GM18861 (cell line): ENCODE measurements at regions not wholly inside any gene's neighbourhood (a gene's known extent, or its start where the extent isn't known, plus 50 kb on each side); places are given as distances from the start of the nearest gene placed in this dataset.
A peak's percentile ranks its signal among the peaks of the same experiment; 100 is the strongest.
"Not testable (repeated sequence)": the region's sequence is repeated elsewhere in the genome, so short reads cannot be mapped to it uniquely, and the experiment has no call there.

Experiments
- ATAC-seq: cut with Tn5 transposase; IDR thresholded peaks from one replicate; pipeline ENCODE4 v1.9.1; 2021; ENCODE audit not compliant: unreplicated experiment

DNA sequence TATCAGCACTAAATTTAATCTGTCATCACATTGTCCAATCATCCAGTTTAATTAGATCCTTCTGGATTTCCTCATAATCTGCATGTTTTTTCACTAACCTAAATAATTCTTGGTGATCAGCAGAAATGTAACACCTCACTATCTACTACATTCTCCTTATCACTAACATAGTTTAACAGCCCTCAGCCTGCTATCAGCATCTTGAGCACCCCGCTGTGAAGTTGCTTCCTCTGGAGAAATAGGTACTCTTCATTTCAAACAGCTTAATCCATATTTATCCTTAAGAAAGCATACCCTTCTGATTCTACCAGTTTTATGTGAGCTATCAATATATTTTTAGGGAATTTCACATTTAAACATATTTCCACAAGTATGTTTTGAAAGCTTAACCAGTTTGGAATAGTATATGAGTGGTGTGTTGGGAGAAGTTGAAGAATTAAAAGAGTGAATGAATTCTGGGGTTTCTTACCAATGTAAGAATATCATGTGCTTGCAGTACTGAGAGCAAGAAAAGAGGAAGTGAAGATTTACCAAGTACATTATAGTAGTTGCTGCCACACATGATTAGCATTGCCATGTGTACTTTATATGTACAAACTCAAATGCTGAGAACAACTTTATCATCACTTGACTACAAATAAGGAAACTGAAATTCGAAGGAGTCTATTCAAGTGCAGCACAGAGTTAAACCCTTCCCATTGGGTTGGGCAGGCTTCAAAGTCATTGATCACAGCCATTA lies 771.1 kb upstream of the ADGRL4 start:
- peak; percentile 100 for ATAC-seq

DNA sequence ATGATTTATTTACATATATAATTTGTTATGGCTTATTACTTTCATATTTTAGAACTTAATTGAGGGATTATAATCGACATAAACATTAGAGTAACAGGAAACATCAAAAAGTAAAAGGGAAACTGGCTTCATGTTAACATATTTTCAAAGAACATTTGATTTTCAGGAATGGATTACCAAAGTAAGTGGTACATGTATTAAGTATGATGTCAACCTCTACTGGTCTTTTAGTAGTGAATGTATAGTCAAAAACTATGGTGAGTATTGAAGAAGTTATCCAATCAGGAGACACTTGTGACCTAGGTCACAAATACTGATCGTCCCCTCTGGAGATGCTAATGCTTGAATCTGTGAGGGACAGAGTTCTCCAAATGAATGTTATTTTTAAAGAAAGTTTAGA lies 768.9 kb upstream of the ADGRL4 start:
- ATAC-seq: no peak

DNA sequence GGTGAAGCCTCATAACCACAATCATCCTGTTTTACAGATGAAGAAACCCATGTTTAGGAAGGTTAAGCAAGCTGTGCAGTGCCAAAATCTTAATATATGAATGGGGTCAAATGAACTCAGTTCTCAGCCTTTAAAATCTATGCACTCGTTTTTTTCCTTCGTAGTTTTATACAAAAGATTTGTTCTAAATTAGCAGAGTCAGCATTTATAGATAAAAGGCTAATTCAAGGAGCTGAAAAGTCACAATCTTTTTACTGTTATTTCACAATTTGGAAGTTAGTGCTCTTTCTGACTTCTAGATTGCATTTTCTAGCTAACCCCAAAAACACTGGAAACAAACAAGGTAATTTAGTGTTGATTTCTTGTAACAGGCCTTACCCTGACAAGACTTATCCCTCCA lies 766.9 kb upstream of the ADGRL4 start:
- no peak for ATAC-seq

DNA sequence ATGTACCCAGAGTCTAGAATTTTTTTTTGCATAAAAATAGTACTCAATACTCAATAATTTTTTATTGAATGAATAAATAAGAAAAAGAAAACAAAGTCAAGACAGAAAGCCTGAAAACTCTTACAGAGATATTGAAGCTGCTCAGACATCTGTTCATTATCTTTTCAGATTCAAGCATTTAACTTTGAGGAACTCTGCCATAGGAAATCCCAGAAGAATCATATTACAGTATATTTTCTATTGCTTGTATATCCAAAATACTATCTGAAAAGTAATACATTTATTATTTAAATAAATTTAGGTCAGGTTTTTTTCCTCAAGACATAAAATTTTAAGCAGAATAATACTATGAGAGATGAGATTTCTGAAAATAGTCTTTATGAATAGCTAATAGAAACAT lies 755.9 kb upstream of the ADGRL4 start:
- no peak for ATAC-seq

DNA sequence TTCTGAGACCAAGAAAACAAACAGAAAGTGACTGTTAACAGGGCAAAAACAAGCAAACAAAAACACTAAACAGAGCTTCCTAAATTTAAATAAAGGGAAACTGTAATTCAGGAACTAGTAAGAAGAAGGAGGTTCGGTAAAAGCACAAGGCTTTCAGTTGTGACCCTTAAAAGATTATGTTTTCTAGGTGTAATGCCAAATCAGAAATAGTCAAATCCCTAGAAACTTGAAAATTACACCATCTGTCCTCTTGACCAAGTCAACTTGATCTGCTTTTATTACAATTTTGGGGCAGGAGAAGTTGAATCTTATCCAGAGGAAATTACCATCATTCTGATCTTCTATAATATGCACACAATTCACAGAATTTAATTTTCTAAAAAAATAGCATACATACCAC lies 754.0 kb upstream of the ADGRL4 start:
- ATAC-seq: no peak

DNA sequence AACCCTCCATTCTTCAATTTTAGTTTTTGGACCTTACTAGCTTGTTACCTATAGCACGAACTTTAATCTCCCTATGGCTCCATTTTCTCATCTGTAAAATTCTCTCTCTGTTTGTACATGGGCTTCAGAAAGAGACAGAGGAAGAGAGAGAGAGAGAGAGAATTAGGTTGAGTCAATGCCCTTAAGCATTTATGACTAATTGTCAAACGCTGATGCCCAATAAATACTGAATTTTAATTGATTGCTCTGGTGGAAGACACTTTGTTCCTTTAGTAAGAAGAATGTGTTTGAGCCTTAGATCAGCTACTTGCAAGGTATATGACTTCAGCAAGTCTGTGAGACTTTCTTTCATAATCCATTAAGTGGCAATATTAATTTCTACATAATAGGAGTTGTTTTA lies 743.1 kb upstream of the ADGRL4 start:
- ATAC-seq: no peak

DNA sequence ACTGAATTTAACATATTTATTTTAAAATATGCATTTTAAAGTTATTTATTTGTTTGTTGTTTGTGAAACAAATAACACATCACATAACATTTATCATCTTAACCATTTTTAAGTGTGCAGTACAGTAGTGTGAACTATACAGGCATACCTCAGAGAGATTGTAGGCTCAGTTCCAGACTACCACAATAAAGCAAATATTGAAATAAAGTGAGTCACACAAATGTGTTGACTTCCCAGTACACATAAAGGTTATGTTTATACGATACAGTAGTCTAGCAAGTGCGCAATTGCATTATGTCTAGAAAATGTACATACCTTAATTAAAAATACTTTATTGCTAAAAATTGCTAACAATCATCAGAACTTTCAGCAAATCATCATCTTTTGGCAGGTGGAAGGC lies 739.4 kb upstream of the ADGRL4 start:
- no peak for ATAC-seq

DNA sequence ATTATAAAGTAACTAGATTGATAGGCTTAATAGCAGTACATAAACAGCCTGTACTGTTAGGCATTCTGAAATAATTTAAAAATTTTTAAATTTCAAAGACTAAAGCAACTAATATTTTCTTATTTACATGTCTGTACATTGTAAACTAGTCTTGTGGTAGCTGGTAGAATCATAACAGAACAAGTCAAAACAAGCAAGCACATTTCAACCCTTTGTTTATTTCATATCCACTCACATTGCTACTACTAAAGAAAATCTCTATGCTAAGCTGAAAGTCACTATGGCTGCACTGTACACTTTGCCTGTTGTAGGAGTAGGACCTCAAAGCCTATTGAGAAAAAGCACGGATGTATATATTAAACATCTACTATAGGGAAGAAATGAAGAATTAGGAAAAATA lies 738.2 kb upstream of the ADGRL4 start:
- no peak for ATAC-seq

DNA sequence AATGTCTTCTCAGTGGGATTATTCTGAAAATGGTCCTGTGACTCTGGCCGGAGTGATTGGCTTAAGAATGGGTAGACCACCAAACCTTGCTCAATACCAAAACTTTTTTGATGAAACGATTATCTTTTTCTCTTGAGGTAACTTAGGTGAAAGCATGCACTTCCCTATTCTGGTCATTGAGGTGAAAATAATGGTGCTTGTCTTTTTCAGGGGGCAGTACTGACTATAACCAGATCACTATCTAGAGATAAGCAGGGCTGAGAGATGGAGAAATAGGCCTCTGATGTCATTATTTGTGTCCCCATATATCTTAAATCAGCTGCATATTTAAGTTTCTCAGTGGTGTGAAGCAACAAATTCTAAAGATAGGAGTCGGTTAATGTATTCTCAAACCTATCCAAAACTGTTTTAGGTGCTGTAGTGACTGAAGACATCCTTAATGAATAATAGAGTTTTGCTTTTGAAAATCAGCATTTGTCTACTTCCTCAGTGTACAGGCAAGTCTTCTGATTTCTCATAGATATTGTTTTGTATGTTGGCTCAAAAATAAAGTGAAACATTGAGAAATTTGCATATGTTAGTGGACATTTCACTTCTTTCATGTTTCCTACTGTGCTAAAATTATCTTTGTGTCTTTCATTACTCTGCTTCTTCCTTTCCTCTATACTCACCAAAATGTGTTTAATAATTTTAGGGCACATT lies 735.3 kb upstream of the ADGRL4 start:
- peak; percentile 93 for ATAC-seq

DNA sequence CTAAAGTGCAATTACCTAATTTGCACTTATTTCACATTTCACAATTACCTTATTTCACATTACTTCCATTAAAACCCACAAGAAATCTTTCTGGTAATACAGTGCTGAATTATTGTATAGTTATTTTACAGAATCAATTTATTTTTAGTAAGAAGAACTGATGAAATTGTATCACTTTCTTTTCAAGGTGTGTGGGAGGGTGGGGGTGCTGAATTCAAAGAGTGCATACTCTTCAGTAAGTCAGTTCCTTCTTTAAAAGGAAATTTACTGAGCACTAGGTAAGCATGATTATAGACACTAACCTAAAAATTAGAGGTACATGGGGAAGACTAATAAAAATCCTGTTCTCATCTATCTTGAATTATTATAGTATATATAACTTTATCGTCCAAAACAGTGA lies 731.6 kb upstream of the ADGRL4 start:
- ATAC-seq: no peak

DNA sequence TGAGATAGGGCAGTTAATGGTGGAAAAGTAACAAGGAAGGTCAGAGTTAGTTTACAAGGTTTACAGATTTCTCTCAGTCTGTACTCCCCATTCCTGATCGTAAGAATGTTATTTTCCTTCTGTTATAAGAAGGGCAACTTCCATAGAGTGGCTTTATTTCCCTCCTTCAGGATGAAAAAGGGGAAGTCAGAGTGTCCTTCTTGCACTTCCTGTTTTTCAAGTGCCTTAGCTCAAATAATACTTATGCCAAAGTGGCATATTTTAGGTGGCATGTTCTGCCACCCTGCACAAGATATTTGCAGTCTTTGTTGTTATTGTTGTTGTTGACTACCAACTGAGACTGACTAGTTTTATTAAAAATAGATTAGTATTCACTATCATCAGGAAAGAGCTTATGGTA lies 730.7 kb upstream of the ADGRL4 start:
- ATAC-seq: no peak

DNA sequence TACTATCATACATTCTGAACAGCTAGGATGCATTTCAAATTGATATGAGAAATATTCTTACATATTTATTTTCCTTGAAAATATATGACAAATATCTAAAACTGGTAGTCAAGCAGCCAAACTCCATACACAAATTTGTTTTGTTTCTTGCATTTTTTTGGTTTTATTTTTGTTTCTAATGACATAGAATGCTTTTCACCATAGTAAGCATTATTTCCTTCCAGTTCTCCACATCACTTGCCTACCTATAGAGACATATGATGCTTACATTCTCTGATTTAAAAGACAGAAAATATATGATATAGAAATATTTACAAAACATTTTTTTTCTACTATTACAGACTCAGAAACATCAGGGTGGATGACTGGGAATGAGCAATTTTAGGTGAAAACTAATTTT lies 726.4 kb upstream of the ADGRL4 start:
- no peak for ATAC-seq

DNA sequence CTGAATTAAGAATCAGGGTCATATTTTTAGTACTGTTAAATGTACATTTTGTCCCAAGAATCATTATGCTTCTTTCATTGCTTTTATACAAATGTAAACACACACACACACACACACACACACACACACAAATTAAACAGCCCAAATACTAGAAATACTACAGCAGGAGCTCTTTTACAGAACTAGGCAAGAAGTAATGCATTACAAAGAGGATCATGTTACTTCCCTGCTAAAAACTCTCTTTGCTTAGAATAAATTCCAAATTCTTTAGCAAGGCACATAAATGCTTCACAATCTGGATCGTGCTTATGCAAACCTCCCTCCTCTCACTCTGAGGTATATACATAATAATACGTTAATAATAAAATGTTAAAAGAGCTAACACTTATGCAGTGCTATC lies 720.4 kb upstream of the ADGRL4 start:
- no peak for ATAC-seq

DNA sequence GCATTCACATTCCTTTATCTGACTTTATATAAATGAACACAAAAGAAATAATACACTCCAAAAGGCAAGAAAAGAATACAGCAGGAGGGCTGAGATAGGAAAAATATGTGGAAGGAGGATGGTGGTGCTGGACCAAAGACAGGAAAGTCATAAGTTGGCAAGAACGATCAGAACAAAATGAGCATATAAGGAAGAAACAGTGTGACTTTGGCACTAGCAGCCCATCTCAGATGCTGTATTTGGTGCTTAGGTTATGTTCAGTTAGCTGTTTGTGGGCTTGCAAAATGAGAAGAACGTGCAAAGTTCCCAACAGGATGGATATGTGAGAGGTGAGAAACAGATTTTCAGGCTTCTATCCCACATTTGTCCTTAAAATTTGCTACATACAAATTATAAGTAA lies 719.8 kb upstream of the ADGRL4 start:
- no peak for ATAC-seq

DNA sequence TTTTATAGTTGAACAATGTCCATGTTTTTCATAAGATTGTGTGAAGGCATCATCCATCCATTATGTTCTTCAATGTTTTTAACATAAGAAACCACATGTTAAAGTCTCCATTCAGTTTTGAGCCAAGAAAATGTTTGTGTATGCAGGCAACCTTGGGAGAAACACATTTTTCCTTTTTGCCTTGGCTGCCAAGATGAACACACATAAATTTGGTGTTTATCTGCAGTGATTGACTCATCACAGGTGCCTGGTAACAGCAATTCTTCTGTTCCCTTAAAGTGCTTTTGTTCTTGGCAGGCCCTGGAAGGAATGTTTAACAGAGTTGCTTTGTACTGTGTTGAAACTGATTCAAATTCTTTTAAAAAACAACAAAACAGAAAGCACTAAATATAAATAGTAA lies 709.9 kb upstream of the ADGRL4 start:
- no peak for ATAC-seq

DNA sequence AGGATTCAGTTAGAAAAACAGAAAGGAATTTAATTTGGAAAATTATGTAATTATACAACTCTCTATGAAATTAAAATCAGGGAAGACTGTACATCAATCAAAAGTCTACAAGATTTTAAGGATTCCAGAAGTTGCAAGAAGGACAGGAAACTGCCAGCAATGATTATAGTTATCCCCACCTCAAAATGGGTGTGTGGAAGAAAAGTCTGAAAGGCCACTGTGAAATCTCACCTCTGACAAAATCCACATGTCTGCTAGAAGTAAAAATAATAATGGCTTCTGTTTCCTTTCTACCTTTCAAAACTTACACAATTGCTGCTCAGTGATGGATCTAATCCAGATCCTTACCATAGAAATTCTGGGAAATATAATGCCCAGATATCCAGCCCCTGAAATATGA lies 708.1 kb upstream of the ADGRL4 start:
- ATAC-seq: no peak

DNA sequence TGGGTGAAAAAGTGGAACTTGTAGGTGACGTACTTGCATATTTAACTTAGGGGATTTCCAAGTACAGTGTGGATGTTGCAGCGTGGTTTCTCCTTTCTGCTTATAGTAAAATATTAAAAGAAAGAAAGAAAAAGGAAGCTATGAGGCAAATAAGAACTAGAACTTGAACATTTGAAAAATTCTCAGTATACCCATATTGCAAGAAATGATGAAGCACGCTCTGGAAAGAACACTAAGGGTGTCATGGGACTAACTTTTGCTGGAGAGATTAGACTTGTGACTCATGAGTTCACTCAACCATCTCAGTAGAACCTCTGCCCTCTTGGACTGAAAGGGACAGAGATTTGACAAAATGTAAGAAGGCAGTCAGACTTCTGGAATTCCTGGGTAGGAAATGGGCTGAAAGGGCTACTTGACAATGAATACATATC lies 704.5 kb upstream of the ADGRL4 start:
- ATAC-seq: peak; percentile 91

DNA sequence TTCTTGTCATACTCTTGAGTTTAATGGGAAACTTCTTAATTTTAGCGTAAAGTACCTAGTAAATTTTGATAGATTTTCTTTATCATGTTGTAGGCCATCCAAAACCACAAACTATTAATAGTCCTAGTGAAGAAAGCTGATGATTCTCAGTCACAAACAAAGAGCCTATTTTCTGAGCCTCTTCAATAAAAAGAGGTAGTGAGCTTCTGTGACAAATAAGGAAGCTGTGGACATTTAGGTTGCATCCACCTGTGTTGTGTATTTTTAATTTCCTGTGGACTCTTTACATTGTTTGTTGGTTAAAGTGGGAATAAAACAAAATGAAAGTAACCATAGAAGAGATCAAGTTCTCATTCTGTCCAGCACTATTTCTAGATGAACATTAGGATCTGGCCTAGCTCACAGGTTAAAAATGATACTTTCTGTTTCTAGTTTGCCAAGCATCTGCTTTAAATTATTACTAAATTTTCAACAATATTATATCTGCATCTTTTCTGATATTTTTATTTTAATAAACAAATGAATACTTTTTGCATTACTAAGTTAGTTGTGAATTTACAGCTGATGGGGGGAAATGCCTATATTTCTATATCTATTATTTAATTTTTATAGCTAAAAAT lies 702.2 kb upstream of the ADGRL4 start:
- no peak for ATAC-seq

DNA sequence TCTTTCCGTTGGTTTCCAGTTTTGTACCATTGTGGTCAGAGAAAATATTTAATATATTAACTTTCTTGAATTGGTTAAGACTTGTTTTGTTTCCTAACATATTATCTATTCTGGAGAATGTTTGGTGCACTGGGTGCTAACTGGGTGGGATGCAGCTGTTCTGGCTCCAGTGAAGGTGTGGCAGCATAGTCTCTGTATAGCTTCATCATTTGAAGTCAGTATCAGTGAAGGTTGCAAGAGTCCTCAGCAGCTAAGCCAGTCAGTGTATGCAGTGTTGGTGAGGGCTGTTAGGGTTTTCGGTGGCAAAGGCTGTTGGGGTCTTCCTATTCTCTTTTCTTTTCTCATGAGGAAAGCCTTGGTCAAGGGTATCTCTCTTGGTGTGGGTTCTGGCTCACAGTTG lies 698.7 kb upstream of the ADGRL4 start:
- peak; percentile 25 for ATAC-seq

DNA sequence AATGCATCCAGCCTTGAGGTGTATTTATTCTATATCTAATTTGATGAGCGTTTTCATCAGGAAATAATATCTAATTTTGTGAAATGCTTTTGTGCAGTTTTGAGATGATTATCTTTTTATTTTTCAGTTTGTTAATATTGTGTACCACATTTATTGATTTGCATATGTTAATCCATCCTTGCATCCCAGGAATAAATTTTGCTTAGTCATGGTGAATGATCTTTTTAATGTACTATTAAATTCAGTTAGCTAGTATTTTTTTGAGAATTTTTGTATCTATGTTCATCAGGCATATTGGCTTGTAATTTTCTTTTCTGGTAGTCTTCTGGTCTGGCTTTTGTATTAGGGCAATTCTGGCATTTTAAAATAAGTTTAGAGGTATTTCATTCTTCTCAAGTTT lies 697.5 kb upstream of the ADGRL4 start:
- no peak for ATAC-seq

DNA sequence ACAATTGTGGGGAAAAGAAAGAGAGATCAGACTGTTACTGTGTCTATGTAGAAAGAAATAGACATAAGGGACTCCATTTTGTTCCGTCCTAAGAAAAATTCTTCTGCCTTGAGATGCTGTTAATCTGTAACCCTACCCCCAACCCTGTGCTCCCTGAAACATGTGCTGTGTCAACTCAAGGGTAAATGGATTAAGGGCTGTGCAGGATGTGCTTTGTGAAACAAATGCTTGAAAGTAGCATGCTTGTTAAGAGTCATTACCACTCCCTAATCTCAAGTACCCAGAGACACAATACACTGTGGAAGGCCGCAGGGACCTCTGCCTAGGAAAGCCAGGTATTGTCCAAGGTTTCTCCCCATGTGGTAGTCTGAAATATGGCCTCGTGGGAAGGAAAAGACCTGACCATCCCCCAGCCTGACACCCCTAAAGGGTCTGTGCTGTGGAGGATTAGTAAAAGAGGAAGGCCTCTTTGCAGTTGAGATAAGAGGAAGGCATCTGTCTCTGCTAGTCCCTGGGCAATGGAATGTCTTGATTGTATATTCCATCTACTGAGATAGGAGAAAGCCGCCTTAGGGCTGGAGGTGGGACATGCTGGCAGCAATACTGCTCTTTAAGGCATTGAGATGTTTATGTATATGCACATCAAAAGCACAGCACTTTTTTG lies 695.9 kb upstream of the ADGRL4 start:
- ATAC-seq: not testable (repeated sequence)

DNA sequence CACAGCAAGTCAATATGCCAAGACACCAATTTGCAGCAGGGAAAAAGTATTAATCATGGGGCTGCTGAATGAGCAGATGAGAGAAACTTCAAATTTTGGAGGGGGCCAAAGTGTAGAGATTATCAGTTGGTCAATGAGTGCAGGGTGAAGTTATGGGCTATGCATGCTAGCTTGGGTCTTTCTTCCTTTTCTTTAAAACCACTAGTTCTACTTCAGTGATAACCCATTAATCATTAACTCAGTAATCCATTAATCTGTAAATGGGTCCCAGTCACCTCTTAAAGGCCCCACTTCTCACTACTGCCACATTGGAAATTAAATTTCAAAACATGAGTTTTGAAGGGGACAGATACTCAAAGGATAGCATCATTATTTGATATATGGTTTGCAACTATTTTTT lies 688.6 kb upstream of the ADGRL4 start:
- peak; percentile 97 for ATAC-seq
